ENCODE measurements at regions not wholly inside any gene's neighbourhood (a gene's known extent, or its start where the extent isn't known, plus 50 kb on each side); places are given as distances from the start of the nearest gene placed in this dataset.
"Not testable (repeated sequence)": the region's sequence is repeated elsewhere in the genome, so short reads cannot be mapped to it uniquely, and the experiment has no call there.

DNA sequence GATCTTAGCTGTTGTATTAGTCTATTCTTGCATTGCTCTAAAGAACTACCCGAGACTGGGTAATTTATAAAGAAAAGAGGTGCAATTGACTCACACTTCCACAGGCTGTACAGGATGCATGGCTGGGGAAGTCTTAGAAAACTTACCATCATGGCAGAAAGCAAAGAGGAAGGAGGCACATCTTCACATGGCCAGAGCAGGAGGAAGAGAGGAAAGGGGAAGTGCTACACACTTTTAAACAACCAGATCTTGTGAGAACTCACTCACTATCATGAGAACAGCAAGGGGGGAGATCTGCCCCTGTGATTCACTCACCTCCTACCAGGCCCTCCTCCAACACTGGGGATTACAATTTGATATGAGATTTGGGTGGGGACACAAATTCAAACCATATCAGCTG, 494.2 kb upstream of the CCDC196 start:
- TF ChIP-seq, protein P1, sequence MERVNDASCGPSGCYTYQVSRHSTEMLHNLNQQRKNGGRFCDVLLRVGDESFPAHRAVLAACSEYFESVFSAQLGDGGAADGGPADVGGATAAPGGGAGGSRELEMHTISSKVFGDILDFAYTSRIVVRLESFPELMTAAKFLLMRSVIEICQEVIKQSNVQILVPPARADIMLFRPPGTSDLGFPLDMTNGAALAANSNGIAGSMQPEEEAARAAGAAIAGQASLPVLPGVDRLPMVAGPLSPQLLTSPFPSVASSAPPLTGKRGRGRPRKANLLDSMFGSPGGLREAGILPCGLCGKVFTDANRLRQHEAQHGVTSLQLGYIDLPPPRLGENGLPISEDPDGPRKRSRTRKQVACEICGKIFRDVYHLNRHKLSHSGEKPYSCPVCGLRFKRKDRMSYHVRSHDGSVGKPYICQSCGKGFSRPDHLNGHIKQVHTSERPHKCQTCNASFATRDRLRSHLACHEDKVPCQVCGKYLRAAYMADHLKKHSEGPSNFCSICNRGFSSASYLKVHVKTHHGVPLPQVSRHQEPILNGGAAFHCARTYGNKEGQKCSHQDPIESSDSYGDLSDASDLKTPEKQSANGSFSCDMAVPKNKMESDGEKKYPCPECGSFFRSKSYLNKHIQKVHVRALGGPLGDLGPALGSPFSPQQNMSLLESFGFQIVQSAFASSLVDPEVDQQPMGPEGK (CRISPR knock-in tag; IDR thresholded peaks at IDR 0.05; ENCODE audit: borderline replicate concordance), result not testable (repeated sequence)
- TF ChIP-seq ISL1 (CRISPR knock-in tag; IDR thresholded peaks at IDR 0.05); CSDC2 (CRISPR knock-in tag; IDR thresholded peaks at IDR 0.05); ZFP30 (CRISPR knock-in tag; IDR thresholded peaks at IDR 0.05); SNAI2 (CRISPR knock-in tag; IDR thresholded peaks at IDR 0.05); ZFP3 (CRISPR knock-in tag; IDR thresholded peaks at IDR 0.05); ARNTL (CRISPR knock-in tag; IDR thresholded peaks at IDR 0.05; ENCODE audit: borderline replicate concordance, low read depth); ZNF565 (CRISPR knock-in tag; conservative IDR thresholded peaks at IDR 0.05; ENCODE audit: low read depth); ESRRG (CRISPR knock-in tag; IDR thresholded peaks at IDR 0.05); TOX (CRISPR knock-in tag; IDR thresholded peaks at IDR 0.05; ENCODE audit: borderline replicate concordance); RARB (CRISPR knock-in tag; IDR thresholded peaks at IDR 0.05): not testable (repeated sequence)

All from SK-N-SH treated with all-trans-retinoic acid at 6 μM for 48 hours (cell line).